HEK293T (cell line): ENCODE measurements at regions not wholly inside any gene's neighbourhood (a gene's known extent, or its start where the extent isn't known, plus 50 kb on each side); places are given as distances from the start of the nearest gene placed in this dataset.

Experiments
- ARNT ChIP-seq: fragments of 450-650 bp; IDR thresholded peaks from 2 replicates; pipeline ENCODE4 v1.6.1; 2017; ENCODE audit warnings: mild to moderate bottlenecking
- CTBP1 ChIP-seq: fragments of 450-650 bp; IDR thresholded peaks from 2 replicates; pipeline ENCODE4 v1.6.1; 2016; ENCODE audit warnings: borderline replicate concordance
- FOXA1 ChIP-seq: fragments of 450-650 bp; IDR thresholded peaks from 2 replicates; pipeline ENCODE4 v1.6.1; 2016; ENCODE audit warnings: mild to moderate bottlenecking
- SUZ12 ChIP-seq: fragments of 450-650 bp; IDR thresholded peaks from 2 replicates; pipeline ENCODE4 v1.6.1; 2016; ENCODE audit warnings: mild to moderate bottlenecking
- TF ChIP-seq, protein P1 (sequence below): fragments of 450-650 bp; IDR thresholded peaks from 2 replicates; pipeline ENCODE4 v1.6.1; 2016

DNA sequence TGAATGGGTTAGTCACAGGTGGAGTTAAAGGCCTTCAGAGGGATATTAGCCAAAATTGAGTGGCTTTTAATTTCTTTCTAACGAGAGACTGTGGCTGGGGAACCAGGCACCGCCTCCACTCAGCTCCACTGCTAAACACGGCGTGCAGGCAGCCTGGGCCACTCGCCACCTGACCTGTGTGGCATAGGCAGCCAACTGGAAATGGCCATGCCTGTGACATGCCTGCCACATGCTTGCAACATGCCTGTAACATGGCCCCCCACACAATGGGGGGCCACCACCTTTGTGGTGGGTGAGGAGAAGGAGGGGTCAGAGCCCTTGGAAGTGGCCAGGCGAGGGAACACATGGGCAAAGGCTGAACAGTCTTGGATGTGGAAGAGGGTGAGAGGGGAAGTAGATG is 60.1 kb upstream of the PAX2 start:
- TF ChIP-seq ARNT (no peak), CTBP1 (no peak), SUZ12 (no peak), FOXA1 (no peak)
- TF ChIP-seq, protein P1, sequence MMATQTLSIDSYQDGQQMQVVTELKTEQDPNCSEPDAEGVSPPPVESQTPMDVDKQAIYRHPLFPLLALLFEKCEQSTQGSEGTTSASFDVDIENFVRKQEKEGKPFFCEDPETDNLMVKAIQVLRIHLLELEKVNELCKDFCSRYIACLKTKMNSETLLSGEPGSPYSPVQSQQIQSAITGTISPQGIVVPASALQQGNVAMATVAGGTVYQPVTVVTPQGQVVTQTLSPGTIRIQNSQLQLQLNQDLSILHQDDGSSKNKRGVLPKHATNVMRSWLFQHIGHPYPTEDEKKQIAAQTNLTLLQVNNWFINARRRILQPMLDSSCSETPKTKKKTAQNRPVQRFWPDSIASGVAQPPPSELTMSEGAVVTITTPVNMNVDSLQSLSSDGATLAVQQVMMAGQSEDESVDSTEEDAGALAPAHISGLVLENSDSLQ = no peak
